WERI-Rb-1 (cell line): ENCODE measurements at regions not wholly inside any gene's neighbourhood (a gene's known extent, or its start where the extent isn't known, plus 50 kb on each side); places are given as distances from the start of the nearest gene placed in this dataset.
"Not testable (repeated sequence)": the region's sequence is repeated elsewhere in the genome, so short reads cannot be mapped to it uniquely, and the experiment has no call there.

Source experiments
- DNase-seq: peaks from one replicate; pipeline ENCODE4 v3.0.0-alpha.2; 2020
- H3K27ac ChIP-seq: fragments of 250-450 bp; sonication (Bioruptor Pico); 2 replicates; pipeline ENCODE4 v1.5.1; 2020; ENCODE audit warnings: mild to moderate bottlenecking, moderate library complexity
- H3K27me3 ChIP-seq: fragments of 250-450 bp; sonication (Bioruptor Pico); 2 replicates; pipeline ENCODE4 v1.5.1; 2021; ENCODE audit warnings: mild to moderate bottlenecking, low read depth, moderate library complexity; ENCODE audit not compliant: insufficient read depth, severe bottlenecking
- H3K36me3 ChIP-seq: fragments of 250-450 bp; sonication (Bioruptor Pico); 2 replicates; pipeline ENCODE4 v1.5.1; 2020; ENCODE audit warnings: mild to moderate bottlenecking, moderate library complexity
- H3K4me3 ChIP-seq: 2 replicates; pipeline ENCODE4 v1.5.1; 2011; ENCODE audit warnings: low read depth, mild to moderate bottlenecking, control low read depth, low read length
- H3K9me3 ChIP-seq: fragments of 250-450 bp; sonication (Bioruptor Pico); 2 replicates; pipeline ENCODE4 v1.5.1; 2021; ENCODE audit warnings: mild to moderate bottlenecking, moderate library complexity; ENCODE audit not compliant: severe bottlenecking
- CTCF ChIP-seq: IDR thresholded peaks from 2 replicates; pipeline ENCODE4 v1.5.1; 2011; ENCODE audit warnings: low read depth, mild to moderate bottlenecking, control low read depth, inconsistent platforms, low read length

DNA sequence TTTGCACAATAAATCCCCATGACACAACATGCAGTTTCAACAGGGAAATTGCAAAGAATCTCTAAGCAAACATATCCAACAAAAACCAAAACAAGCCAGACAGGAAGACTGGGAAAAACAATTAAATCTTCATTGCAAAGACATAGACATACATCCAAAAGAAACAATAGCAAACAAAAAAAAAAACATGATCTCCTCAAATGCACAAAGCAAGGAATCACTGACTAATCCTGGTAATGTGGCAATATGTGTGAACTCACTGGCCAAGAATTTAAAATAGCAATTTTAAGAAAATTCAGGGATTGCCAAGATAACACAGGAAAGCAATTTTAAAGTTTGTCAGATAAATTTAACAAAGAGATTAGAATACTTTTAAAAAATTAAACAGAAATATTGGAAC lies 520.1 kb upstream of the SMC2 start:
- no peak for DNase-seq
- no peak for TF ChIP-seq CTCF
- Histone ChIP-seq H3K27me3 (no peaks in the 10 kb centered on the region), H3K9me3 (peaks cover 3% of the 10 kb centered on the region), H3K36me3 (no peaks in the 10 kb centered on the region), H3K27ac (no peak overlapping the region), H3K4me3 (no peak overlapping the region)

DNA sequence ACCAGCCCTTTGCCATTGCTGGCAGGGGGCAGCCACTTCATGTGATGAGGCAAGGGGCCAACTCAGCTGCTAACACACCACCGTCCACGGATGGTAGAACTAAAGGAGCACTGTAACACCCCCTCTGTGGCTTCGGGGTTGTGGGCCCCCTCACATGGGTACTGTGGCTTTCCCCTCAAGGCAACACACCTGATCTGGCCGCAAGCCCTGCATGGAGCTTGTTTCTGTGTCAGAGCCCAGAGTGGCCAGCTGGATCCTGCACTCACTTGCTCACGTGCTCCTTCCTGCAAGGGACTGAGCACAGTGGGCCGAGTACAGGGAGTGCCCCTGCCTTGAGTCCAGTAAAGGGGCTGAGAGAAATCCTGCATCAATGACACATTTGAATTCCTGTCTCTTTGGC lies 507.4 kb upstream of the SMC2 start:
- no peak overlapping the region for H3K4me3 ChIP-seq
- no peak overlapping the region for H3K27ac ChIP-seq
- H3K27me3 ChIP-seq: no peaks in the 10 kb centered on the region
- H3K9me3 ChIP-seq: no peaks in the 10 kb centered on the region
- TF ChIP-seq CTCF: no peak
- no peak for DNase-seq
- no peaks in the 10 kb centered on the region for H3K36me3 ChIP-seq

- Histone ChIP-seq H3K9me3 (no peaks in the 10 kb centered on the region), H3K4me3 (no peak overlapping the region), H3K36me3 (no peaks in the 10 kb centered on the region), H3K27ac (no peak overlapping the region), H3K27me3 (no peaks in the 10 kb centered on the region)
- no peak for TF ChIP-seq CTCF
- no peak for DNase-seq
These were observed 492.8 kb upstream of the SMC2 start for GRCh38 chr9:103601287-103601686.

- peaks cover 15% of the 10 kb centered on the region for H3K9me3 ChIP-seq
- H3K36me3 ChIP-seq, DNase-seq: not testable (repeated sequence)
These were observed 482.2 kb upstream of the SMC2 start for GRCh38 chr9:103611950-103612349.

GRCh38 chr9:103615994-103616393 lies 478.1 kb upstream of the SMC2 start:
- H3K36me3 ChIP-seq: no peaks in the 10 kb centered on the region
- H3K27ac ChIP-seq: no peak overlapping the region
- H3K27me3 ChIP-seq: no peaks in the 10 kb centered on the region
- no peak overlapping the region for H3K4me3 ChIP-seq
- peaks cover 7% of the 10 kb centered on the region for H3K9me3 ChIP-seq
- DNase-seq: no peak
- no peak for TF ChIP-seq CTCF

More at GRCh38 chr9:103611950-103612349, 482.2 kb upstream of the SMC2 start:
- not testable (repeated sequence) for H3K27ac ChIP-seq, H3K4me3 ChIP-seq, H3K27me3 ChIP-seq

DNA sequence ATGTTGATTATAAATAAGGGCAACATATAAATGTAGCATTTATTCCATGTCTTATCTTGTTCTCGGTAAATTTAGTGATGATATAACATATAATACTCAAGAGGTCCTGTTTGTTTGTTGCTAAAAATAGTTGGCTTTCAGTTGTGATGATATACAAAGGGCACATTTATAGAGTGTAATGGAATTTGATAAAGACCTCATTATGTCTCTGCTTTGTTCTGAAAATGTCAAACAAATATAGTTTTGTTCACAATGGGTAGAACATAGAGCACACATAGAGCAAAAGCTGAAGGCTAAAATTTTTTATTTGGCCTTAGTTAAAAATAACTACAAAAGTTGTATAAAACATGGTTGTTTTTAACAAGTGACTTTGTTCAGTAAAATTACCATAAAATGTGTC lies 477.1 kb upstream of the SMC2 start:
- DNase-seq: no peak
- no peak for TF ChIP-seq CTCF
- Histone ChIP-seq H3K27ac (no peak overlapping the region), H3K27me3 (no peaks in the 10 kb centered on the region), H3K36me3 (no peaks in the 10 kb centered on the region), H3K9me3 (peaks cover 7% of the 10 kb centered on the region), H3K4me3 (no peak overlapping the region)
